ENCODE measurements at regions not wholly inside any gene's neighbourhood (a gene's known extent, or its start where the extent isn't known, plus 50 kb on each side); places are given as distances from the start of the nearest gene placed in this dataset.

- no peaks in the 10 kb centered on the region for H3K4me1 ChIP-seq
- ATAC-seq (no peak), DNase-seq (no peak)
- H3K9me3 ChIP-seq = no peaks in the 10 kb centered on the region
- no peak overlapping the region for H3K4me3 ChIP-seq
- intact Hi-C loops (cut with DNase I) = no loop called here
- H3K27ac ChIP-seq = no peak overlapping the region
- H3K27me3 ChIP-seq = no peaks in the 10 kb centered on the region
- H3K36me3 ChIP-seq = no peaks in the 10 kb centered on the region
- no peak for TF ChIP-seq CTCF (IDR thresholded peaks at IDR 0.05)
Observed at GRCh38 chr11:128391811-128392210, 195.5 kb downstream of the ETS1 start.

GRCh38 chr11:128390246-128390645 lies 197.1 kb downstream of the ETS1 start:
- TF ChIP-seq CTCF (IDR thresholded peaks at IDR 0.05) = no peak
- no peaks in the 10 kb centered on the region for H3K27me3 ChIP-seq
- no peak overlapping the region for H3K27ac ChIP-seq
- intact Hi-C loops (cut with DNase I) = no loop called here
- no peak for DNase-seq
- H3K36me3 ChIP-seq = no peaks in the 10 kb centered on the region
- ATAC-seq = no peak
- no peaks in the 10 kb centered on the region for H3K9me3 ChIP-seq
- H3K4me1 ChIP-seq = no peaks in the 10 kb centered on the region
- no peak overlapping the region for H3K4me3 ChIP-seq

GRCh38 chr11:128389461-128389976 lies 197.8 kb downstream of the ETS1 start:
- DNase-seq (no peak), ATAC-seq (no peak)
- Histone ChIP-seq H3K36me3 (no peaks in the 10 kb centered on the region), H3K4me3 (no peak overlapping the region), H3K4me1 (no peaks in the 10 kb centered on the region), H3K27ac (no peak overlapping the region), H3K27me3 (no peaks in the 10 kb centered on the region), H3K9me3 (no peaks in the 10 kb centered on the region)
- intact Hi-C loops (cut with DNase I) = no loop called here
- no peak for TF ChIP-seq CTCF (IDR thresholded peaks at IDR 0.05)

- no peak for TF ChIP-seq CTCF (IDR thresholded peaks at IDR 0.05)
- H3K4me3 ChIP-seq = no peak overlapping the region
- no peak for ATAC-seq
- no peaks in the 10 kb centered on the region for H3K9me3 ChIP-seq
- DNase-seq = no peak
- no peaks in the 10 kb centered on the region for H3K36me3 ChIP-seq
- H3K27me3 ChIP-seq = no peaks in the 10 kb centered on the region
- no peaks in the 10 kb centered on the region for H3K4me1 ChIP-seq
- intact Hi-C loops (cut with DNase I) = no loop called here
- H3K27ac ChIP-seq = no peak overlapping the region
Observed at GRCh38 chr11:128388206-128388815, 199.0 kb downstream of the ETS1 start.

GRCh38 chr11:128379587-128380580 lies 207.5 kb downstream of the ETS1 start:
- TF ChIP-seq CTCF (IDR thresholded peaks at IDR 0.05) = no peak
- Histone ChIP-seq H3K9me3 (no peaks in the 10 kb centered on the region), H3K27me3 (no peaks in the 10 kb centered on the region), H3K27ac (no peak overlapping the region), H3K36me3 (no peaks in the 10 kb centered on the region), H3K4me3 (no peak overlapping the region), H3K4me1 (no peaks in the 10 kb centered on the region)
- intact Hi-C loops (cut with DNase I) = no loop called here
- no peak for ATAC-seq
- DNase-seq = no peak
